ENCODE measurements at regions not wholly inside any gene's neighbourhood (a gene's known extent, or its start where the extent isn't known, plus 50 kb on each side); places are given as distances from the start of the nearest gene placed in this dataset.

- TF ChIP-seq POLR2A (IDR thresholded peaks at IDR 0.05; ENCODE audit: borderline replicate concordance, extremely low read depth, insufficient read depth, insufficient read length): no peak
- TF ChIP-seq JUND (IDR thresholded peaks at IDR 0.05): no peak
- no peak for TF ChIP-seq MAX (IDR thresholded peaks at IDR 0.05)
- no peak for TF ChIP-seq CTCF (IDR thresholded peaks at IDR 0.05 in 2 of 3, conservative IDR thresholded peaks at IDR 0.05 in 1 of 3; ENCODE audit: borderline replicate concordance in 1 of 3, insufficient read depth in 1 of 3, low read depth in 2 of 3, low read length in 2 of 3)
- no peak for TF ChIP-seq EZH2 (IDR thresholded peaks at IDR 0.05)
- no peak for TF ChIP-seq RAD21 (IDR thresholded peaks at IDR 0.05; ENCODE audit: low read depth)
- no peak for TF ChIP-seq CEBPB (IDR thresholded peaks at IDR 0.05; ENCODE audit: low read depth)
- TF ChIP-seq ELF1 (IDR thresholded peaks at IDR 0.05; ENCODE audit: borderline replicate concordance, low read depth): no peak
- TF ChIP-seq ZFX (IDR thresholded peaks at IDR 0.05): no peak
- TF ChIP-seq SP1 (IDR thresholded peaks at IDR 0.05; ENCODE audit: low read depth): no peak
- TF ChIP-seq TCF7L2 (IDR thresholded peaks at IDR 0.05; ENCODE audit: borderline replicate concordance, extremely low read depth, insufficient read depth, insufficient read length): no peak
- TF ChIP-seq ZNF274 (IDR thresholded peaks at IDR 0.05; ENCODE audit: low read depth, low read length): no peak
Measured at GRCh38 chr6:106916891-106917290, 57.6 kb downstream of the CD24 start.
